ENCODE measurements at regions not wholly inside any gene's neighbourhood (a gene's known extent, or its start where the extent isn't known, plus 50 kb on each side); places are given as distances from the start of the nearest gene placed in this dataset.

DNA sequence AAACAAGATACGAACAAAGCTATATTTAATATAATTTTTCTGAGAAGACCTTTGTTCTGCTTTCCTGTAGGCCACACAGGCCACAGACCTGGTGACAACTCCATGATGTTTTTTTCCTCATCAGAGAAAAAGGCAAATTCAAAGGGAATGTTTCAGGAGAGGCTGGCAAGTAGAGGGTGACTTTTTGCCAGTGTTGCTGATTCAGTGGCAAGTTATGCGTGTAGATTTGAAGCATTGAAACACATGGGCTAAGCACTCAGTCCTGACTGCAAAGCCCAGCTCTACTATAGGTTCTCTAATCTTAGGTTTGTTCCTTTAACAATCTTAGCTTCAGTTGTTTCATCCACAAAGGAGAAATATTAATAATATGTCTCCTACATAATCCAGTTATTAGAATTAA, 499.8 kb downstream of the SUCLG1 start (continued):
- TF ChIP-seq ZNF292 (tag by site-specific recombination; IDR thresholded peaks at IDR 0.05; ENCODE audit: borderline replicate concordance, low read depth) (no peak), KLF16 (tag by site-specific recombination; IDR thresholded peaks at IDR 0.05) (no peak), ZNF132 (tag by site-specific recombination; IDR thresholded peaks at IDR 0.05; ENCODE audit: borderline replicate concordance) (no peak), ZNF660 (tag by site-specific recombination; IDR thresholded peaks at IDR 0.05) (no peak)
- TF ChIP-seq, protein P1, sequence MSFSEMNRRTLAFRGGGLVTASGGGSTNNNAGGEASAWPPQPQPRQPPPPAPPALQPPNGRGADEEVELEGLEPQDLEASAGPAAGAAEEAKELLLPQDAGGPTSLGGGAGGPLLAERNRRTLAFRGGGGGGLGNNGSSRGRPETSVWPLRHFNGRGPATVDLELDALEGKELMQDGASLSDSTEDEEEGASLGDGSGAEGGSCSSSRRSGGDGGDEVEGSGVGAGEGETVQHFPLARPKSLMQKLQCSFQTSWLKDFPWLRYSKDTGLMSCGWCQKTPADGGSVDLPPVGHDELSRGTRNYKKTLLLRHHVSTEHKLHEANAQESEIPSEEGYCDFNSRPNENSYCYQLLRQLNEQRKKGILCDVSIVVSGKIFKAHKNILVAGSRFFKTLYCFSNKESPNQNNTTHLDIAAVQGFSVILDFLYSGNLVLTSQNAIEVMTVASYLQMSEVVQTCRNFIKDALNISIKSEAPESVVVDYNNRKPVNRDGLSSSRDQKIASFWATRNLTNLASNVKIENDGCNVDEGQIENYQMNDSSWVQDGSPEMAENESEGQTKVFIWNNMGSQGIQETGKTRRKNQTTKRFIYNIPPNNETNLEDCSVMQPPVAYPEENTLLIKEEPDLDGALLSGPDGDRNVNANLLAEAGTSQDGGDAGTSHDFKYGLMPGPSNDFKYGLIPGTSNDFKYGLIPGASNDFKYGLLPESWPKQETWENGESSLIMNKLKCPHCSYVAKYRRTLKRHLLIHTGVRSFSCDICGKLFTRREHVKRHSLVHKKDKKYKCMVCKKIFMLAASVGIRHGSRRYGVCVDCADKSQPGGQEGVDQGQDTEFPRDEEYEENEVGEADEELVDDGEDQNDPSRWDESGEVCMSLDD (tag by site-specific recombination; IDR thresholded peaks at IDR 0.05): no peak

DNA sequence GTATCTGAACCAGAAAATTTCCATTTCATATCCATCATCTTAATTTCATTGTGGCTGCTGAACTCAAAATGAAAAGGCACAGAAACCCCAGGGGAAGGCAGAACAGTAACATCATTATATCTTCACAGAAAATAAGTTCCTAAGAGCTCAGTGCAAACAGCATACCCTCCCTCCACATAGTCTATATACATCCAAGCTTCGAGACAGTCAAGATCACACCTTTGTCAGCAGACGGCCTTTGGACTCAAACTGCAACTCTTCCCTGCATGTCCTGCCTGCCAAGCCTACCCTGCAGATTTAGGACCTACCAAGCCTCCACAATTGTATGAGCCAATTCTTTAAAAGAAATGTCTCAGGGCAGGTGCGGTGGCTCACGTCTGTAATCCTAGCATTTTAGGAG, 502.1 kb downstream of the SUCLG1 start:
- no peaks in the 10 kb centered on the region for H3K4me1 ChIP-seq (ENCODE audit: control insufficient read depth, insufficient read depth, low read length)
- no peak overlapping the region for H3K4me3 ChIP-seq (ENCODE audit: low read depth, low read length)
- ChIA-PET CTCF (no interaction called here), POLR2A (no interaction called here)
- H3K36me3 ChIP-seq (ENCODE audit: control insufficient read depth in 2 of 2, insufficient read depth in 1 of 2, low read length in 2 of 2): no peaks in the 10 kb centered on the region
- H3K27ac ChIP-seq (ENCODE audit: extremely low read depth, low read depth, low read length): no peak overlapping the region
- H3K9me3 ChIP-seq (ENCODE audit: control insufficient read depth, insufficient read depth, low read depth, low read length): no peaks in the 10 kb centered on the region
- no peak for TF ChIP-seq REPIN1 (tag by site-specific recombination; IDR thresholded peaks at IDR 0.05; ENCODE audit: low read depth)
- no peak for TF ChIP-seq ZNF830 (tag by site-specific recombination; IDR thresholded peaks at IDR 0.05; ENCODE audit: low read depth)
- TF ChIP-seq KLF10 (tag by site-specific recombination; IDR thresholded peaks at IDR 0.05): no peak
- TF ChIP-seq ZNF138 (tag by site-specific recombination; IDR thresholded peaks at IDR 0.05; ENCODE audit: borderline replicate concordance): no peak
- TF ChIP-seq, protein P2, sequence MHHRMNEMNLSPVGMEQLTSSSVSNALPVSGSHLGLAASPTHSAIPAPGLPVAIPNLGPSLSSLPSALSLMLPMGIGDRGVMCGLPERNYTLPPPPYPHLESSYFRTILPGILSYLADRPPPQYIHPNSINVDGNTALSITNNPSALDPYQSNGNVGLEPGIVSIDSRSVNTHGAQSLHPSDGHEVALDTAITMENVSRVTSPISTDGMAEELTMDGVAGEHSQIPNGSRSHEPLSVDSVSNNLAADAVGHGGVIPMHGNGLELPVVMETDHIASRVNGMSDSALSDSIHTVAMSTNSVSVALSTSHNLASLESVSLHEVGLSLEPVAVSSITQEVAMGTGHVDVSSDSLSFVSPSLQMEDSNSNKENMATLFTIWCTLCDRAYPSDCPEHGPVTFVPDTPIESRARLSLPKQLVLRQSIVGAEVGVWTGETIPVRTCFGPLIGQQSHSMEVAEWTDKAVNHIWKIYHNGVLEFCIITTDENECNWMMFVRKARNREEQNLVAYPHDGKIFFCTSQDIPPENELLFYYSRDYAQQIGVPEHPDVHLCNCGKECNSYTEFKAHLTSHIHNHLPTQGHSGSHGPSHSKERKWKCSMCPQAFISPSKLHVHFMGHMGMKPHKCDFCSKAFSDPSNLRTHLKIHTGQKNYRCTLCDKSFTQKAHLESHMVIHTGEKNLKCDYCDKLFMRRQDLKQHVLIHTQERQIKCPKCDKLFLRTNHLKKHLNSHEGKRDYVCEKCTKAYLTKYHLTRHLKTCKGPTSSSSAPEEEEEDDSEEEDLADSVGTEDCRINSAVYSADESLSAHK (tag by site-specific recombination; IDR thresholded peaks at IDR 0.05): no peak
- TF ChIP-seq KLF8 (tag by site-specific recombination; IDR thresholded peaks at IDR 0.05): no peak
- TF ChIP-seq ZNF639 (tag by site-specific recombination; IDR thresholded peaks at IDR 0.05): no peak
- TF ChIP-seq ZBTB7A (tag by site-specific recombination; IDR thresholded peaks at IDR 0.05; ENCODE audit: low read depth): no peak
- TF ChIP-seq, protein P3, sequence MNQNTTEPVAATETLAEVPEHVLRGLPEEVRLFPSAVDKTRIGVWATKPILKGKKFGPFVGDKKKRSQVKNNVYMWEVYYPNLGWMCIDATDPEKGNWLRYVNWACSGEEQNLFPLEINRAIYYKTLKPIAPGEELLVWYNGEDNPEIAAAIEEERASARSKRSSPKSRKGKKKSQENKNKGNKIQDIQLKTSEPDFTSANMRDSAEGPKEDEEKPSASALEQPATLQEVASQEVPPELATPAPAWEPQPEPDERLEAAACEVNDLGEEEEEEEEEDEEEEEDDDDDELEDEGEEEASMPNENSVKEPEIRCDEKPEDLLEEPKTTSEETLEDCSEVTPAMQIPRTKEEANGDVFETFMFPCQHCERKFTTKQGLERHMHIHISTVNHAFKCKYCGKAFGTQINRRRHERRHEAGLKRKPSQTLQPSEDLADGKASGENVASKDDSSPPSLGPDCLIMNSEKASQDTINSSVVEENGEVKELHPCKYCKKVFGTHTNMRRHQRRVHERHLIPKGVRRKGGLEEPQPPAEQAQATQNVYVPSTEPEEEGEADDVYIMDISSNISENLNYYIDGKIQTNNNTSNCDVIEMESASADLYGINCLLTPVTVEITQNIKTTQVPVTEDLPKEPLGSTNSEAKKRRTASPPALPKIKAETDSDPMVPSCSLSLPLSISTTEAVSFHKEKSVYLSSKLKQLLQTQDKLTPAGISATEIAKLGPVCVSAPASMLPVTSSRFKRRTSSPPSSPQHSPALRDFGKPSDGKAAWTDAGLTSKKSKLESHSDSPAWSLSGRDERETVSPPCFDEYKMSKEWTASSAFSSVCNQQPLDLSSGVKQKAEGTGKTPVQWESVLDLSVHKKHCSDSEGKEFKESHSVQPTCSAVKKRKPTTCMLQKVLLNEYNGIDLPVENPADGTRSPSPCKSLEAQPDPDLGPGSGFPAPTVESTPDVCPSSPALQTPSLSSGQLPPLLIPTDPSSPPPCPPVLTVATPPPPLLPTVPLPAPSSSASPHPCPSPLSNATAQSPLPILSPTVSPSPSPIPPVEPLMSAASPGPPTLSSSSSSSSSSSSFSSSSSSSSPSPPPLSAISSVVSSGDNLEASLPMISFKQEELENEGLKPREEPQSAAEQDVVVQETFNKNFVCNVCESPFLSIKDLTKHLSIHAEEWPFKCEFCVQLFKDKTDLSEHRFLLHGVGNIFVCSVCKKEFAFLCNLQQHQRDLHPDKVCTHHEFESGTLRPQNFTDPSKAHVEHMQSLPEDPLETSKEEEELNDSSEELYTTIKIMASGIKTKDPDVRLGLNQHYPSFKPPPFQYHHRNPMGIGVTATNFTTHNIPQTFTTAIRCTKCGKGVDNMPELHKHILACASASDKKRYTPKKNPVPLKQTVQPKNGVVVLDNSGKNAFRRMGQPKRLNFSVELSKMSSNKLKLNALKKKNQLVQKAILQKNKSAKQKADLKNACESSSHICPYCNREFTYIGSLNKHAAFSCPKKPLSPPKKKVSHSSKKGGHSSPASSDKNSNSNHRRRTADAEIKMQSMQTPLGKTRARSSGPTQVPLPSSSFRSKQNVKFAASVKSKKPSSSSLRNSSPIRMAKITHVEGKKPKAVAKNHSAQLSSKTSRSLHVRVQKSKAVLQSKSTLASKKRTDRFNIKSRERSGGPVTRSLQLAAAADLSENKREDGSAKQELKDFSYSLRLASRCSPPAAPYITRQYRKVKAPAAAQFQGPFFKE (tag by site-specific recombination; IDR thresholded peaks at IDR 0.05; ENCODE audit: borderline replicate concordance): no peak
- no peak for TF ChIP-seq ZEB2 (tag by site-specific recombination; IDR thresholded peaks at IDR 0.05)
- TF ChIP-seq ZNF112 (tag by site-specific recombination; IDR thresholded peaks at IDR 0.05): no peak
- TF ChIP-seq ZNF148 (tag by site-specific recombination; IDR thresholded peaks at IDR 0.05; ENCODE audit: borderline replicate concordance): no peak
- TF ChIP-seq ZFP41 (tag by site-specific recombination; IDR thresholded peaks at IDR 0.05; ENCODE audit: borderline replicate concordance): no peak
- TF ChIP-seq KLF16 (tag by site-specific recombination; IDR thresholded peaks at IDR 0.05): no peak
- TF ChIP-seq PRDM1 (tag by site-specific recombination; IDR thresholded peaks at IDR 0.05): no peak
- TF ChIP-seq ZNF175 (tag by site-specific recombination; IDR thresholded peaks at IDR 0.05): no peak
- no peak for TF ChIP-seq ZNF707 (tag by site-specific recombination; IDR thresholded peaks at IDR 0.05)

All from HEK293 (cell line).